HG02763 (cell line): ENCODE measurements at regions not wholly inside any gene's neighbourhood (a gene's known extent, or its start where the extent isn't known, plus 50 kb on each side); places are given as distances from the start of the nearest gene placed in this dataset.

Experiments used
- ATAC-seq: cut with Tn5 transposase; IDR thresholded peaks from one replicate; pipeline ENCODE4 v1.9.1; 2021; ENCODE audit warnings: mild to moderate bottlenecking, moderate library complexity; ENCODE audit not compliant: unreplicated experiment

- ATAC-seq = no peak
Observed at GRCh38 chr2:8045081-8045614, 636.7 kb upstream of the ID2 start.

- ATAC-seq = no peak
Observed at GRCh38 chr2:8046849-8047248, 635.0 kb upstream of the ID2 start.

- ATAC-seq = no peak
Observed at GRCh38 chr2:8049176-8049575, 632.7 kb upstream of the ID2 start.

- peak; percentile 83 for ATAC-seq
Observed at GRCh38 chr2:8049851-8050571, 631.8 kb upstream of the ID2 start.

- no peak for ATAC-seq
Observed at GRCh38 chr2:8053216-8053615, 628.6 kb upstream of the ID2 start.

- ATAC-seq = no peak
Observed at GRCh38 chr2:8054070-8054469, 627.8 kb upstream of the ID2 start.

- peak; percentile 45 for ATAC-seq
Observed at GRCh38 chr2:8058652-8059051, 623.2 kb upstream of the ID2 start.

GRCh38 chr2:8059255-8059654, 622.6 kb upstream of the ID2 start:
- no peak for ATAC-seq

- ATAC-seq = no peak
Observed at GRCh38 chr2:8059794-8060193, 622.1 kb upstream of the ID2 start.

- no peak for ATAC-seq
Observed at GRCh38 chr2:8061219-8061618, 620.6 kb upstream of the ID2 start.

- ATAC-seq = no peak
Observed at GRCh38 chr2:8064603-8065002, 617.3 kb upstream of the ID2 start.

- no peak for ATAC-seq
Observed at GRCh38 chr2:8065191-8065590, 616.7 kb upstream of the ID2 start.

GRCh38 chr2:8067784-8068336, 614.0 kb upstream of the ID2 start:
- no peak for ATAC-seq

- ATAC-seq = no peak
Observed at GRCh38 chr2:8072907-8073306, 608.9 kb upstream of the ID2 start.

GRCh38 chr2:8073916-8074315, 607.9 kb upstream of the ID2 start:
- no peak for ATAC-seq

- ATAC-seq = no peak
Observed at GRCh38 chr2:8076448-8077342, 605.2 kb upstream of the ID2 start.

GRCh38 chr2:8078705-8079104, 603.2 kb upstream of the ID2 start:
- ATAC-seq = no peak

GRCh38 chr2:8080063-8080462, 601.8 kb upstream of the ID2 start:
- no peak for ATAC-seq

- no peak for ATAC-seq
Observed at GRCh38 chr2:8081130-8081529, 600.7 kb upstream of the ID2 start.

GRCh38 chr2:8082840-8083239, 599.0 kb upstream of the ID2 start:
- no peak for ATAC-seq

GRCh38 chr2:8086357-8086756, 595.5 kb upstream of the ID2 start:
- no peak for ATAC-seq
